GM18511 (cell line): ENCODE measurements at regions not wholly inside any gene's neighbourhood (a gene's known extent, or its start where the extent isn't known, plus 50 kb on each side); places are given as distances from the start of the nearest gene placed in this dataset.

Source experiments
- ATAC-seq: cut with Tn5 transposase; IDR thresholded peaks from one replicate; pipeline ENCODE4 v1.9.1; 2021; ENCODE audit warnings: mild to moderate bottlenecking, moderate library complexity; ENCODE audit not compliant: unreplicated experiment

DNA sequence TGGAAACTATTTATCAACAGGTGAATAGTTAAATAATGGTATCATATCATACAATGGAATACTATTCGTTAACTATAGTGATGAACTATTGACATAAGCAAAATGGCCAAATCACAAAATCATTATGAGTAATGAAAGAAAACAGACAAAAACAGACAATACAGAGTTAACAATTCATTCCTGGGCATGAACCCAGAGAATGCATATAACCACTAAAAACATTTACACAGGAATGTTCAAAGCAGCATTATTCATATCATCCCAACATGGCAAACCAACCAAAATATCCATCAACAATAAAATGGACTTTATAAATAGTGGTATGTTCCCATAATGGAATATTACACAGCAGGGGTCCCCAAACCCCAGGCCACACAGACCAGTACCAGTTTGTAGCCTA, 131.2 kb upstream of the CYP1B1 start:
- ATAC-seq = no peak

- no peak for ATAC-seq
Measured at GRCh38 chr2:38203446-38203810, 127.5 kb upstream of the CYP1B1 start.

GRCh38 chr2:38202713-38203445, 126.9 kb upstream of the CYP1B1 start:
- no peak for ATAC-seq

GRCh38 chr2:38201784-38202183, 125.8 kb upstream of the CYP1B1 start:
- no peak for ATAC-seq

GRCh38 chr2:38200598-38200997, 124.6 kb upstream of the CYP1B1 start:
- ATAC-seq = no peak

DNA sequence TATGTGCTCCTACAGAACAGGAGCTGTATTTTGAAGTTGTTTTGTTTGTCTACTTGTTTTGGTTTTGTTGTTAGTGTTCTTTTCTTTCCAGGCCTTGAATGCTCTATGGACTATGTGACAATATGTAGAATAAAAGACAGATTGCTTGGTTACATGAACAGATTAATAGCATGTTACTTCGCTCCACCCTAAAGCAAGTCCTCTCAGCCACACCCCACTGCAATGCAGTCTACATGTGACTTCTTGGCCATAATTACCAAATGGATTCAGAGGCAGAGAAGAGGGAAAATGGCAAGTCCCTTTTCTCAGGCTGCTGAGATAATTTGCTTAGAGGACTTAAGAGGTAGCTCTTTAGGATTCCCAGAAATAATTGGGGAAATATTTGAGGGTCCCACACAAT, 123.2 kb upstream of the CYP1B1 start:
- no peak for ATAC-seq

- no peak for ATAC-seq
Measured at GRCh38 chr2:38194751-38195150, 118.8 kb upstream of the CYP1B1 start.

DNA sequence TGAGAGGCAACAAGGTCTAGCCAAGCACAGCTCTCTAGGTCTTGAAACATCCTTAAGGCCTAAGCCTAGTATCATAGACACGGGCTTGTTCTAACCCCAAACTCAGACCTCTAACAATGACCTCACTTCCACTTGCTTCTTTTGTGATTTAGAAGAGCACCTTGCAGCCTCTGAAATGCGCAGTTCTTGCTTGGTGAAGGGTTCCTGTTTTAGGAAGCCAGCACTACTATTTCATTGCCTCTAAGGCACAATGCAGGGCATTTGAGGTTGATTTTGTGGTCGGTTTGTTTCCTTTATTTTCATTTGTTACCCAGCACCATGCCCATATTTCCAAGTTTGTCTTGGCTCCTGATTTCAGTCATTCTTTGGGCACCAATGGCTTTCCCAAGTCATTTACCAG, 117.0 kb upstream of the CYP1B1 start:
- ATAC-seq = no peak

DNA sequence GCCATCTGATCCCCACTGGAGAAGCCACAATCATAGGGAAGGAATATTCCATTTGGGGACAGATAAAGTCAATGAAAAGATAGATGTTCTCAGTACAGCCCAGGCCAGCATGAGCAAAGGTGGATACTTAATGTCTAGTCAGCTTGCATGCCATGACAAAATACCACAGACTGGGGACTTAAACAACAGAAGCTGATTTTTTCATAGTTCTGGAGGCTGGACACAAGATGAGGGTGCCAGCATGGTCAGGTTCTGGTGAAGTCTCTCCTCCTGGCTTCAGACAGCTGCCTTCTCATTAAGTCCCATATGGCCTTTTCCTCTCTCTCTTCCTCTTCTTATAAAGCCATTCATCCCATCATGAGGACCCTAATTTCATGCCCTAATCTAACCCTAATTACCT, 116.1 kb upstream of the CYP1B1 start:
- no peak for ATAC-seq

DNA sequence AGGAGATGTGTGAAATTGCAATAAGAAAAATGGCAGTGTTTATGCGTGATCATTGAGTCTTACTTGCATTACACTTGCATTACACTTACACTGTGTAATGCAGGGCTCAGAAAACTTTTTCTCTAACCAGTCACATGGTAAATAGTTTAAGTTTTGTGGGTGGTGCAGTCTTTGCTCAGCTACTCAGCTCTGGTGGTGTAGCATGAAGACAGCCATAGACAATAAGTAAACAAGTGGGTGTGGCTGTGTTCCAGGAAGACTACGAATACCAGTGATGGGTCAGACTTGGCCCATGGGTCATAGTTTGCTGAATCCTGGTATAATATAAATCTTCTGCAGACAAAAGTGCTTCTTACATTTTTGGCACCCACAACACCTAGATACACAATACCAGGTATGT, 115.6 kb upstream of the CYP1B1 start:
- no peak for ATAC-seq

DNA sequence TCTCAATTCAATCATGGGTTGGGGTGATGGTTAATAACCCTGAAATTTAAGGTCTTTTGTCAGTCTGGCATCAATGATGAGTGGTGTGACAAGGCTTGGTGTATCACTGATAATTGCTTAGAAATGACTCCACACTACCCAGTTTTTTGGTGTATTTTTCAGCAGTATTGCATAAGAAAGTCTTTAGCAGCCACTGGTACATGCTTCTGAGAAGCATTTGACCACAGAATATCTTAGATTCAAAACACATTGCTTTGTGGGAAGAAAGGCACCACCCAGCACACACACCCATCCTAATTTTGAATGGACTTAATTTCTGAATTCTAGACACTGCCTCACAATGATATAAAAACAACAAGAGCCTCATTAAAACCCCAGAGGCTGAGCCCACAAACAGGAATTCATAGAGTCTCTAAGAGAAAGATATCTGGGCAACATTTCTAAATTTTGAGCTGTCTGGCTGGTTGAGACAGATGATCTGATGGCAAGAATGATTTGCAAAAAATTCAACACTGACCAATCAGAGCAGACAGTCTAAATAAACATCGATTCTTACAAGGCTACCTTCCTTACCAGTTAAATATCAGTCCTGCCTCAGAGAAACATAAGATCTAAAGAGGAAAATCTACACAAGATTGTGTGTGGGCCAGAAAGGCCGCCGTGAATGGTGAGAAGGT, 114.7 kb upstream of the CYP1B1 start:
- no peak for ATAC-seq

DNA sequence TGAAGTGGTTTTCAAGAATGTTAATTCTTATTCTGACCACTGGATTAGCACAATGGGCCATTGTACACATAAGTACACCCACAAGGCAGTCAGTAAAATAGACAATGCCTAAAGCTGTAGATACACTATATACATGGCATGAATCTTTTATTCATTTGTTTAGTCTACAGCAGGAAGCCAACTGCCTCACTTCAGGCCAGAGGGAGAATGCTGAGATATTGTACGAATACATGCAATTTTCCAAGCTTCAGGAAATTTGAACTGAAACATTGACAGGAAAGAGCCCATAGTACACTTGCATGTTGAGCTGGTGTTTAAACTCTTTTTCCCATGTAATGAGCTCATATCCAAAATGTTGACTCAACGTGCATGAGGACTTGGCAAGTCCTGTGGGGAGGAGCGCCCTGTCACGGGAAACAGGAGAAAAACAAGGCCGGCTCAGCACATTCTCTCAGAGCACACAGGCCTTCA, 111.6 kb upstream of the CYP1B1 start:
- ATAC-seq = no peak

GRCh38 chr2:38185012-38185491, 109.1 kb upstream of the CYP1B1 start:
- peak; percentile 99 for ATAC-seq

GRCh38 chr2:38182492-38183003, 106.6 kb upstream of the CYP1B1 start:
- ATAC-seq = no peak

- no peak for ATAC-seq
Measured at GRCh38 chr2:38181806-38182491, 106.0 kb upstream of the CYP1B1 start.

- ATAC-seq = no peak
Measured at GRCh38 chr2:38180754-38181153, 104.8 kb upstream of the CYP1B1 start.

- peak; percentile 91 for ATAC-seq
Measured at GRCh38 chr2:38178556-38179419, 102.8 kb upstream of the CYP1B1 start.

DNA sequence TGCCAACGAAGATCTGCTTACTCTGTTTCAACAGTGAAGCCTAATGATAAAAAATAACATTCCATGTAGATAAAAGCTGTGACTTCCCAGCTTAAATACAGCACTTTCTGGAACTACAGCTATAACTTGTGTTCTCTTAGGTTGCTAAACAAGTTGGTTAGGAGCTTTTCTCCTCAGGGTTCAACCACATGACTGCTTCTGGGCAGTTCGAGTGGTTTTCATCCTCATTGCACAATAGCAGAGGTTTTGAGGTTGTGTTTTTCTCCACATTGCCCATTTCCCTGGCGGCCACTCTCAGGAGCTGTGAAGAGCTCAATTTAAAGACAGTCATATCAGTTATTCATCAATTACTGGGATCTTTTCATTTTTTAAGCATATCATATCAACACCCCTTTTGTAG, 102.2 kb upstream of the CYP1B1 start:
- no peak for ATAC-seq

- no peak for ATAC-seq
Measured at GRCh38 chr2:38176619-38177021, 100.7 kb upstream of the CYP1B1 start.

GRCh38 chr2:38174646-38175423, 98.9 kb upstream of the CYP1B1 start:
- ATAC-seq = no peak
